Cardiac fibroblast (primary cell): ENCODE measurements at regions not wholly inside any gene's neighbourhood (a gene's known extent, or its start where the extent isn't known, plus 50 kb on each side); places are given as distances from the start of the nearest gene placed in this dataset.

Source experiments
- DNase-seq, 2 donors: peaks; one replicate each; pipeline versions ENCODE4 v3.0.0 to v3.0.0-alpha.2; 2010; ENCODE audit warnings: low read depth in 2 of 2
- H3K4me3 ChIP-seq, 2 donors: replicated peaks in 1 of 2; 1 replicate in 1 of 2; 2 replicates in 1 of 2; pipeline ENCODE4 v1.5.1; 2011; ENCODE audit warnings: low read depth in 2 of 2, low read length in 2 of 2, mild to moderate bottlenecking in 2 of 2, moderate library complexity in 1 of 2
- TF ChIP-seq, protein P1 (sequence below): IDR thresholded peaks from one replicate; pipeline ENCODE4 v1.5.1; 2011; ENCODE audit warnings: low read depth, mild to moderate bottlenecking, low read length, inconsistent platforms

DNA sequence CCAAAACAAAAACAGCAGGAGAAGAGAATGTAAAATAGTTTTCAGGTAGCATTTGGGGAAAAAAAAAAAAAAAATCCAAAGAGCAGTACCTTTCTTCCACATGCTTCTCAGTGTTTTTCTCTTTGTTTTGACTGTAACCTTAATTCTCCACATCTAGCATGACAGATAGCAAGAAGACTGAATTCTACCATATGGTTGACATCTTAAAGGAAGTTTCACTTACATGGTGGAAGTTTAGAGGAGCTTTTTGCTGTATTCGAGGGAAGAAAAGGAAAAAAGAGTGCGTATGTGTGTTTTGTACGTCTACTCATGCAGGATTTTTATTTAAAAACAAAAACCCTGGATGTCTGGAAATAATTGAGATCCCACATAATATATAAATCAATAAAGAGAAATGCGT lies 604.8 kb downstream of the CCDC171 start:
- no peak overlapping the region for H3K4me3 ChIP-seq
- no peak for DNase-seq
- TF ChIP-seq, protein P1, sequence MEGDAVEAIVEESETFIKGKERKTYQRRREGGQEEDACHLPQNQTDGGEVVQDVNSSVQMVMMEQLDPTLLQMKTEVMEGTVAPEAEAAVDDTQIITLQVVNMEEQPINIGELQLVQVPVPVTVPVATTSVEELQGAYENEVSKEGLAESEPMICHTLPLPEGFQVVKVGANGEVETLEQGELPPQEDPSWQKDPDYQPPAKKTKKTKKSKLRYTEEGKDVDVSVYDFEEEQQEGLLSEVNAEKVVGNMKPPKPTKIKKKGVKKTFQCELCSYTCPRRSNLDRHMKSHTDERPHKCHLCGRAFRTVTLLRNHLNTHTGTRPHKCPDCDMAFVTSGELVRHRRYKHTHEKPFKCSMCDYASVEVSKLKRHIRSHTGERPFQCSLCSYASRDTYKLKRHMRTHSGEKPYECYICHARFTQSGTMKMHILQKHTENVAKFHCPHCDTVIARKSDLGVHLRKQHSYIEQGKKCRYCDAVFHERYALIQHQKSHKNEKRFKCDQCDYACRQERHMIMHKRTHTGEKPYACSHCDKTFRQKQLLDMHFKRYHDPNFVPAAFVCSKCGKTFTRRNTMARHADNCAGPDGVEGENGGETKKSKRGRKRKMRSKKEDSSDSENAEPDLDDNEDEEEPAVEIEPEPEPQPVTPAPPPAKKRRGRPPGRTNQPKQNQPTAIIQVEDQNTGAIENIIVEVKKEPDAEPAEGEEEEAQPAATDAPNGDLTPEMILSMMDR, result no peak

DNA sequence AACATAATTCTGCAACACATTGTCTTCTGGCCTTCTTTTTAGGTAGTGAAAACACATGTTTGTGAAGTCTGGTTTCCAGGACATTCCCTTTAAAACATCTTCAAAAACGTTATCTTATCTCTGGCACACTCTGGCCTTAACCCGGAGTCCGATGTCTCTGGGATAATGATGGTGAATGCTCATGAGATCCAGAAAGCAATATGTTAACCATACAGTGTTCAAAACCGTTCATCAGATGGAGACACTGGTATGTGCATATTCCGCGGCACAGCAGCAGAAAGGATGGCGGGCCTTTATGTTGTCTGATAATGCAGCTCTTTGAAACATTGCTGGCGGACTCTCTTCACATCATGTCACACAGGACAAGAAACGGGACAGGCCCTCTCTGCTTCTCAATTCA lies 605.2 kb downstream of the CCDC171 start:
- no peak overlapping the region for H3K4me3 ChIP-seq
- DNase-seq, result no peak
- TF ChIP-seq, protein P1, result no peak

DNA sequence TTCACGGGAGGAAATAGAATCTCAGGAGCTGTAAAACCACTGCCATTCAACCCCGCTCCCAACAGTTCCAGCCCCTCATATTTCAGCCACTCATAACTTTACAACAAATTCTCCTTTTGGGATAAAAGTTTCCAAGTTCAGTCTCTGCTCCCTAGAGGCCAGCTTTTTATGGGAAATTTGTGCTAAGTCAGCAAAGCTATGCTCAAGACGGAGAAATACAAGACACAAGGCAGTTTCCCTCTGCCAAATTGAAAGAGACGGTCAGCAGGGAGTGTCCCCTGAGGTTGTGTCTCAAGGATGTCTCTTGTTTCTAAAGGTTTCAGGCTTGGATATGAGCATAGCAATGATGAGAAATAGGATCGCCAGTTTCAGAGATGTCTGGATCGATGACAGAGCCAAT lies 608.6 kb downstream of the CCDC171 start:
- H3K4me3 ChIP-seq, result no peak overlapping the region
- DNase-seq, result no peak
- TF ChIP-seq, protein P1, result no peak

DNA sequence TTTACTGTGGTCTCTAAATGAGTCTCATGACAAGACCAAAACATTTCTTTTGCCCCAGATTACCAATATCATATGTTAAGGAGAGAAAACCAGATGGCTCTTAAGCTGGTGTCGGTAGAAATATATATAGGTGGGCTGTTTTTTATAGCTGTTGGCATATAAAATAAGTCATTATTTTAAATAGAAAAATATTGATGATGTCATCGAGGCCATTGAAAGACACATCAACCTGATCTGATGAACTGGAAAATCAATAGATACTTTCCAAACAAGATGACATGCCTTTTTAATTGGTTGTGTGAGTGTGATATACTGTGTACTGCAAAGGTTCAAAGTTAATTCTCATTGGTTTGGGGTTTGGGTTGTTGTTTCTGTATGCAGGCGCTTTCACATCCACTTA lies 617.3 kb downstream of the CCDC171 start:
- H3K4me3 ChIP-seq, result no peak overlapping the region
- TF ChIP-seq, protein P1, result no peak
- DNase-seq, result no peak

DNA sequence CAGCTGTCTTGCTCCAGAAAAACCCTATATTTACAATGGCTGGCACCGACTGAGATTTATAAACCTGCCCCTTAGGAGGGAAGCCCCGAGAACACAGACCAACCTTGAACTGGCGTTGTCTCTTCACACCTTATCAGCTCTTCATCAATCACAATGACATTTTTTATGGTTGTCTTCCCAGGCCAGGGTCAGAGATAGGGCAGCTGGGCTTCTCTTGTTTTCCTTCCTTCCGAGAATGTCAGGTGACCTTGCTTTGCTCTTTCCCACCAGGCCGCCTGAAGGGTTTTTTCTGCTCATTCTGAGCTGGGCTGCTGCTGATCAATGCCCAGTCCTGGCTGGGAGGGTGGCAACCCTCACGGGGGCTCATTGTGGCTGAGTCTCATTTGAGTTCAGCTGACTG lies 619.1 kb downstream of the CCDC171 start:
- no peak for DNase-seq
- H3K4me3 ChIP-seq, result no peak overlapping the region
- TF ChIP-seq, protein P1, result no peak

DNA sequence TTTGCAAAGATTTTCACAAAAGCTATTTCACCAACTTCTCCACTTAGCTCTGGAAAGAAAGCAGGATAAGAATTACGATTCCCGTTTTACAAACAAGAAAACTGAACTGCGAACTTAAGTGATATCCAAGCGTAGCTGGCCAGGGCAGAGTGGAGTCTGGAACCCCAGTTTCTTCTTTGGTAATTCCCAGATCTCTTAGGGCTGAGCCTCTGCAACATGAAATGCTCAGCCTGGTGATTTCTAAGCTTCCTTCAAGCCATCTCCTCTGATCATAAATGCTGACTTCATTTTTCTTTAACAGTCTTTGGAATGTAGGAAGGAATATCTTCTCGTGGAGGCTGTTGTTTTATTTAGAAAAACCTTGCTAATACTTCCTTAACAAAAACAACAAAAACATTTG lies 620.0 kb downstream of the CCDC171 start:
- TF ChIP-seq, protein P1, result no peak
- no peak overlapping the region for H3K4me3 ChIP-seq
- no peak for DNase-seq

DNA sequence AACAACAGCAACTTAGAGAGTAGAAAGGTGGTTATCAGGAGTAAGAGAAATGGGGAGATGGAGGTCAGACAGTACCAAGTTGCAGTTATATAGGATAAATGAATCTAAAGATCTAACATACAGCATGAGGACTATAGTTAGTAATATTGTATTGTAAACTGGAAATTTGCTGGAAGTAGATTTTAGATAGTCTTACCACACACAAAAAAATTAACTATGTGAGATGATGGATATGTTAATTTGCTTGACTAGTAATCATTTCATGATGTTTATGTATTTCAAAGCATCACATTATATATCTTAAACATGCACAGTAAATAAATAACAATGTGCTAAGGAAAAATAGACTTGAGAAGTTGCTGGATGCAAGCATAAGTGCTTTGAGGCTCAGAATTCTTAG lies 622.1 kb downstream of the CCDC171 start:
- H3K4me3 ChIP-seq, result no peak overlapping the region
- DNase-seq, result no peak
- TF ChIP-seq, protein P1, result no peak
